K562 (cell line): ENCODE measurements at regions not wholly inside any gene's neighbourhood (a gene's known extent, or its start where the extent isn't known, plus 50 kb on each side); places are given as distances from the start of the nearest gene placed in this dataset.

Experiments used
- ATAC-seq: fragments of 200-7000 bp; cut with Tn5 transposase; 3 replicates; pipeline ENCODE4 v1.9.1; 2020; ENCODE audit warnings: moderate library complexity
- BruUV-seq: library from RNA; stranded (reverse); fragments of 400-500 nt; replicated peaks from 2 replicates; lab custom pipeline; 2021; lab: Mats Ljungman, UMichigan
- CTCF ChIA-PET: fragments of 300-600 bp; formaldehyde crosslinking; extraction: SDS; loops from one replicate; lab custom pipeline; 2021; ENCODE audit warnings: low intra/inter-chr PET ratio; lab: Yijun Ruan, JAX
- POLR2A ChIA-PET: fragments of 300-600, 350-650 bp; sonication (Branson Sonifier 250); formaldehyde crosslinking; extraction: SDS; loops from one replicate; lab custom pipeline; 2021; ENCODE audit warnings: antibody characterized with exemption, inconsistent platforms; lab: Yijun Ruan, JAX
- DNase-seq, 4 experiments: peaks; one replicate each; pipeline versions ENCODE4 v3.0.0 to v3.0.0-alpha.2; 2011 to 2018; ENCODE audit warnings: low spot score in 3 of 4, mixed read lengths in 3 of 4; ENCODE audit errors: extremely low read depth in 1 of 4
- FAIRE-seq: peaks from 2 replicates; lab custom pipeline; 2011; peaks lifted over from hg19 to GRCh38; lab: Jason Lieb, UNC
- H2AFZ ChIP-seq: 2 replicates; pipeline ENCODE4 v1.6.0; 2011; ENCODE audit warnings: low read depth, low read length, control low read depth, inconsistent platforms
- H3K27ac ChIP-seq: fragments of 200-600 bp; 3 replicates; pipeline ENCODE4 v1.8.0; 2011; ENCODE audit warnings: low read depth, mild to moderate bottlenecking, control low read depth, inconsistent platforms, low read length, moderate library complexity, mixed read lengths; ENCODE audit errors: extremely low read depth
- H3K27me3 ChIP-seq, 2 experiments: fragments of 300-600 bp in 1 of 2; 2 replicates in 1 of 2; 3 replicates in 1 of 2; pipeline versions ENCODE4 v1.6.0 to v1.8.0; 2011; ENCODE audit warnings: inconsistent platforms in 2 of 2, low read length in 2 of 2, mild to moderate bottlenecking in 1 of 2, mixed read lengths in 1 of 2, moderate library complexity in 1 of 2; ENCODE audit not compliant: control insufficient read depth in 2 of 2, insufficient read depth in 2 of 2
- H3K36me3 ChIP-seq: fragments of 300-600 bp; 3 replicates; pipeline ENCODE4 v1.8.0; 2011; ENCODE audit warnings: mild to moderate bottlenecking, low read length, inconsistent platforms; ENCODE audit not compliant: control insufficient read depth, insufficient read depth
- H3K4me1 ChIP-seq, 2 experiments: fragments of 200-600 bp in 1 of 2; replicated peaks in 1 of 2; 2 replicates in 1 of 2; 3 replicates in 1 of 2; pipeline versions ENCODE4 v1.5.1 to v1.8.0; 2011; ENCODE audit warnings: inconsistent platforms in 2 of 2, low read length in 2 of 2, mild to moderate bottlenecking in 1 of 2, mixed read lengths in 1 of 2, moderate library complexity in 1 of 2; ENCODE audit not compliant: control insufficient read depth in 2 of 2, insufficient read depth in 2 of 2
- H3K4me2 ChIP-seq: 2 replicates; pipeline ENCODE4 v1.6.1; 2011; ENCODE audit warnings: low read length, control low read depth, inconsistent platforms, mixed read lengths; ENCODE audit not compliant: insufficient read depth
- H3K4me3 ChIP-seq: fragments of 200-600 bp; sonication (generic), shearing (Covaris generic); 2 replicates; pipeline ENCODE4 v1.5.1; 2016; ENCODE audit warnings: control low read depth, inconsistent platforms
- H3K79me2 ChIP-seq: fragments of 200-600 bp; 3 replicates; pipeline ENCODE4 v1.8.0; 2011; ENCODE audit warnings: low read length, inconsistent platforms; ENCODE audit not compliant: control insufficient read depth, insufficient read depth
- H3K9ac ChIP-seq, 2 experiments: 2 replicates each; pipeline versions ENCODE4 v1.6.0 to v1.6.1; 2011; ENCODE audit warnings: low read depth in 2 of 2, low read length in 2 of 2, control low read depth in 1 of 2, inconsistent platforms in 1 of 2, mild to moderate bottlenecking in 1 of 2, mixed read lengths in 1 of 2; ENCODE audit not compliant: insufficient read depth in 1 of 2
- H3K9me1 ChIP-seq: one replicate; pipeline ENCODE4 v1.6.0; 2011; ENCODE audit warnings: inconsistent platforms, mild to moderate bottlenecking, low read length, moderate library complexity; ENCODE audit not compliant: control insufficient read depth, insufficient read depth
- H3K9me3 ChIP-seq: replicated peaks from 2 replicates; pipeline ENCODE4 v1.5.1; 2011; ENCODE audit warnings: low read depth, low read length, inconsistent platforms; ENCODE audit not compliant: control insufficient read depth, insufficient read depth
- H4K20me1 ChIP-seq: replicated peaks from 2 replicates; pipeline ENCODE4 v1.6.1; 2011; ENCODE audit warnings: low read length, inconsistent platforms, mixed read lengths; ENCODE audit not compliant: control insufficient read depth, insufficient read depth
- ETV5 ChIP-seq: sonication (generic); formaldehyde crosslinking; IDR thresholded peaks from 2 replicates; pipeline ENCODE4 v1.4.0; 2020; ENCODE audit warnings: low read depth, mild to moderate bottlenecking, missing genetic modification reagents
- HDAC2 ChIP-seq: fragments of 450-650 bp; IDR thresholded peaks from 2 replicates; pipeline ENCODE4 v1.6.1; 2016; ENCODE audit warnings: mild to moderate bottlenecking
- HMBOX1 ChIP-seq: sonication (generic); IDR thresholded peaks from 2 replicates; pipeline ENCODE4 v1.6.1; 2016
- HMGXB4 ChIP-seq: sonication (generic); formaldehyde crosslinking; IDR thresholded peaks from 2 replicates; pipeline ENCODE4 v1.8.1; 2023; ENCODE audit warnings: mild to moderate bottlenecking, missing genetic modification reagents
- PYGO2 ChIP-seq: fragments of 450-650 bp; IDR thresholded peaks from 2 replicates; pipeline ENCODE4 v1.6.1; 2016; ENCODE audit warnings: mild to moderate bottlenecking, missing genetic modification characterization, moderate library complexity, missing compliant biosample characterization
- SOX6 ChIP-seq: fragments of 450-650 bp; IDR thresholded peaks from 2 replicates; pipeline ENCODE4 v1.6.1; 2014; ENCODE audit warnings: mild to moderate bottlenecking
- SUPT5H ChIP-seq: fragments of 450-650 bp; IDR thresholded peaks from 2 replicates; pipeline ENCODE4 v1.6.1; 2016
- ZEB2 ChIP-seq: fragments of 450-650 bp; IDR thresholded peaks from 2 replicates; pipeline ENCODE4 v1.6.1; 2016
- ZNF12 ChIP-seq: sonication (generic); formaldehyde crosslinking; IDR thresholded peaks from 2 replicates; pipeline ENCODE4 v1.4.0; 2020; ENCODE audit warnings: mild to moderate bottlenecking, missing genetic modification reagents
- ZNF24 ChIP-seq: fragments of 450-650 bp; IDR thresholded peaks from 2 replicates; pipeline ENCODE4 v1.6.1; 2016
- ZNF277 ChIP-seq: fragments of 250-450 bp; sonication (Bioruptor Pico); IDR thresholded peaks from 2 replicates; pipeline ENCODE4 v1.8.0; 2022; ENCODE audit warnings: inconsistent platforms, mild to moderate bottlenecking, moderate library complexity, borderline replicate concordance
- ZNF41 ChIP-seq: fragments of 250-450 bp; sonication (Bioruptor Pico); conservative IDR thresholded peaks from 2 replicates; pipeline ENCODE4 v1.4.0; 2020; ENCODE audit warnings: mild to moderate bottlenecking
- ZNF431 ChIP-seq: sonication (generic); formaldehyde crosslinking; IDR thresholded peaks from 2 replicates; pipeline ENCODE4 v1.8.0; 2022; ENCODE audit warnings: mild to moderate bottlenecking, missing genetic modification reagents
- ZNF740 ChIP-seq, 3 experiments: fragments of 200-800 bp in 1 of 3; sonication (Bioruptor generic) in 1 of 3; sonication (generic) in 1 of 3; formaldehyde crosslinking in 1 of 3; IDR thresholded peaks; 2 replicates each; pipeline versions ENCODE4 v1.6.1 to v1.8.0; 2016 to 2022; ENCODE audit warnings: mild to moderate bottlenecking in 2 of 3, missing compliant biosample characterization in 2 of 3, missing genetic modification characterization in 2 of 3, missing genetic modification reagents in 1 of 3
- WGBS: fragments of 100-300 bp; shearing (Covaris generic); methylation state at CpG from one replicate; pipeline ENCODE4 v1.1.6; 2016; ENCODE audit warnings: low coverage, mixed read lengths; ENCODE audit not compliant: insufficient coverage; ENCODE audit errors: missing lambda C conversion rate; 5-methylcytosine and 5-hydroxymethylcytosine counted together
- in situ Hi-C: fragments of 300-500 bp; cut with MboI; formaldehyde crosslinking; loops from 4 replicates; pipeline ENCODE4 v1.15.0; 2018; ENCODE audit warnings: inconsistent platforms, mixed read lengths
- intact Hi-C: fragments of 100-400 bp; cut with micrococcal nuclease; formaldehyde crosslinking; loops from 2 replicates; pipeline ENCODE4 v1.14.2; 2022

- H3K27ac ChIP-seq, result no peak overlapping the region
- WGBS, result under 1% methylated on average over 13 of the region's 16 CpGs
- no peak for FAIRE-seq
- POLR2A ChIA-PET, result interaction anchor here (0.7 kb wide), 1 partner anchor 274 kb away, joined by 3 read pairs; no protein-coding TSS in a partner anchor
- H3K79me2 ChIP-seq, result no peaks in the 10 kb centered on the region
- H3K27me3 ChIP-seq, result peaks cover 4 to 54% of the 10 kb centered on the region in 2 experiments; a peak in 3 of 5 replicates
- H3K9me1 ChIP-seq, result no peaks in the 10 kb centered on the region
- TF ChIP-seq ETV5 (CRISPR knock-in tag) (no peak), PYGO2 (tag) (no peak), HDAC2 (no peak), ZNF41 (no peak), ZNF12 (no peak), ZNF740 (CRISPR knock-in tag; IDR thresholded peaks at IDR 0.05) (no peak), ZNF740 (tag; IDR thresholded peaks at IDR 0.05) (no peak), ZNF431 (CRISPR knock-in tag) (no peak), HMBOX1 (no peak), HMGXB4 (CRISPR knock-in tag) (no peak), SUPT5H (no peak), SOX6 (no peak), ZNF24 (no peak), ZEB2 (no peak), ZNF277 (no peak)
- TF ChIP-seq, all 486 proteins: peak for 0
- H4K20me1 ChIP-seq, result 0 out of 2 replicates have a peak, but pooled peaks cover 5% of the 10 kb centered on the region
- no peak overlapping the region for H3K4me3 ChIP-seq
- H3K9me3 ChIP-seq, result no peaks in the 10 kb centered on the region
- no peak overlapping the region for H3K4me2 ChIP-seq
- H2AFZ ChIP-seq, result no peak overlapping the region
- DNase-seq (no peak), ATAC-seq (no peak)
- no peaks in the 10 kb centered on the region for H3K36me3 ChIP-seq
- intact Hi-C loops, result no loop called here
- in situ Hi-C loops, result no loop called here
- CTCF ChIA-PET, result no interaction called here
- H3K9ac ChIP-seq, result no peak overlapping the region
- no peaks in the 10 kb centered on the region for H3K4me1 ChIP-seq
- no TSS peak for BruUV-seq
Observed at GRCh38 chr20:48398506-48399449, 429.0 kb downstream of the PREX1 start.
